ENCODE measurements at regions not wholly inside any gene's neighbourhood (a gene's known extent, or its start where the extent isn't known, plus 50 kb on each side); places are given as distances from the start of the nearest gene placed in this dataset.

- TF ChIP-seq, protein P1, sequence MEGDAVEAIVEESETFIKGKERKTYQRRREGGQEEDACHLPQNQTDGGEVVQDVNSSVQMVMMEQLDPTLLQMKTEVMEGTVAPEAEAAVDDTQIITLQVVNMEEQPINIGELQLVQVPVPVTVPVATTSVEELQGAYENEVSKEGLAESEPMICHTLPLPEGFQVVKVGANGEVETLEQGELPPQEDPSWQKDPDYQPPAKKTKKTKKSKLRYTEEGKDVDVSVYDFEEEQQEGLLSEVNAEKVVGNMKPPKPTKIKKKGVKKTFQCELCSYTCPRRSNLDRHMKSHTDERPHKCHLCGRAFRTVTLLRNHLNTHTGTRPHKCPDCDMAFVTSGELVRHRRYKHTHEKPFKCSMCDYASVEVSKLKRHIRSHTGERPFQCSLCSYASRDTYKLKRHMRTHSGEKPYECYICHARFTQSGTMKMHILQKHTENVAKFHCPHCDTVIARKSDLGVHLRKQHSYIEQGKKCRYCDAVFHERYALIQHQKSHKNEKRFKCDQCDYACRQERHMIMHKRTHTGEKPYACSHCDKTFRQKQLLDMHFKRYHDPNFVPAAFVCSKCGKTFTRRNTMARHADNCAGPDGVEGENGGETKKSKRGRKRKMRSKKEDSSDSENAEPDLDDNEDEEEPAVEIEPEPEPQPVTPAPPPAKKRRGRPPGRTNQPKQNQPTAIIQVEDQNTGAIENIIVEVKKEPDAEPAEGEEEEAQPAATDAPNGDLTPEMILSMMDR (IDR thresholded peaks at IDR 0.05; ENCODE audit: insufficient read depth in 1 of 2, low read depth in 1 of 2, low read length in 1 of 2, severe bottlenecking in 1 of 2, unreplicated experiment in 1 of 2) = no peak
- Mint-ChIP-seq H3K4me3 (ENCODE audit: unreplicated experiment) (no peak overlapping the region), H3K27me3 (ENCODE audit: insufficient read depth, unreplicated experiment) (no peaks in the 10 kb centered on the region), H3K4me1 (ENCODE audit: low read depth, unreplicated experiment) (no peaks in the 10 kb centered on the region), H3K9me3 (ENCODE audit: unreplicated experiment) (no peaks in the 10 kb centered on the region), H3K36me3 (ENCODE audit: insufficient read depth, unreplicated experiment) (no peaks in the 10 kb centered on the region), H3K27ac (ENCODE audit: unreplicated experiment) (no peak overlapping the region)
- H3K4me1 ChIP-seq = no peaks in the 10 kb centered on the region
- BruUV-seq (replicated peaks) = no TSS peak
- intact Hi-C loops (cut with micrococcal nuclease; ENCODE audit: unreplicated experiment) = no loop called here
- H3K36me3 ChIP-seq (ENCODE audit: control insufficient read depth, insufficient read depth, low read length) = no peaks in the 10 kb centered on the region
- ChIA-PET CTCF (no interaction called here), POLR2A (no interaction called here)
- no peak overlapping the region for H3K4me3 ChIP-seq (ENCODE audit: low read depth, low read length)
- DNase-seq = no peak
- no peaks in the 10 kb centered on the region for H3K9me3 ChIP-seq
- H3K27me3 ChIP-seq (replicated peaks; ENCODE audit: control insufficient read depth, insufficient read depth, low read length) = no peaks in the 10 kb centered on the region
These were observed 339.2 kb upstream of the DCBLD2 start for GRCh38 chr3:99240700-99241099.

DNA sequence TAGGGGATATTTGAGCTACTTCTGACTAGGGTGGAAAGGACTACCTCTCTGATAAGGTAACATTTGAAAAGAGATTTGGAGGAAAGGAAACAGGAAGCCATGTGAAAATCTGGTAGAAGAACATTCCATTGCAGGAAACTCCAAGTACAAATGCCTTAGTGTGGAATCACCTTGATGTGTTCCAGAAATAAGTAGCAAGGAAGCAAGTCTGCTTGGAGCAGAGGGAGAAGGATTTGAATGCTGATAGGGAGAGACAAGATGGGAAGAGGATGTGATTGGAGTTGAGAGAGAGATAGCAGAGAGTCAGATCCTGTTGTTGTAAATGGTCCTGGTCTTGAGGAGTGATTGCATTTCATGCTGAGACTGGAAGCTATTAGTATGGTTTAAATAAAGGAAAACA lies 335.1 kb upstream of the DCBLD2 start:
- no peaks in the 10 kb centered on the region for H3K9me3 ChIP-seq
- H3K27me3 Mint-ChIP-seq (ENCODE audit: insufficient read depth, unreplicated experiment) = no peaks in the 10 kb centered on the region
- no peaks in the 10 kb centered on the region for H3K36me3 ChIP-seq (ENCODE audit: control insufficient read depth, insufficient read depth, low read length)
- H3K27me3 ChIP-seq (replicated peaks; ENCODE audit: control insufficient read depth, insufficient read depth, low read length) = no peaks in the 10 kb centered on the region
- no peaks in the 10 kb centered on the region for H3K4me1 ChIP-seq
- no peak for DNase-seq
- no peaks in the 10 kb centered on the region for H3K36me3 Mint-ChIP-seq (ENCODE audit: insufficient read depth, unreplicated experiment)
- intact Hi-C loops (cut with micrococcal nuclease; ENCODE audit: unreplicated experiment) = no loop called here
- H3K27ac Mint-ChIP-seq (ENCODE audit: unreplicated experiment) = no peak overlapping the region
- ChIA-PET CTCF (no interaction called here), POLR2A (no interaction called here)
- H3K9me3 Mint-ChIP-seq (ENCODE audit: unreplicated experiment) = no peaks in the 10 kb centered on the region
- BruUV-seq (replicated peaks) = no TSS peak
- H3K4me3 ChIP-seq (ENCODE audit: low read depth, low read length) = no peak overlapping the region
- H3K4me1 Mint-ChIP-seq (ENCODE audit: low read depth, unreplicated experiment) = no peaks in the 10 kb centered on the region
- H3K4me3 Mint-ChIP-seq (ENCODE audit: unreplicated experiment) = no peak overlapping the region
- TF ChIP-seq, protein P1 (IDR thresholded peaks at IDR 0.05; ENCODE audit: insufficient read depth in 1 of 2, low read depth in 1 of 2, low read length in 1 of 2, severe bottlenecking in 1 of 2, unreplicated experiment in 1 of 2) = no peak

GRCh38 chr3:99232696-99233095 lies 331.2 kb upstream of the DCBLD2 start:
- no peaks in the 10 kb centered on the region for H3K4me1 ChIP-seq
- Mint-ChIP-seq H3K4me3 (ENCODE audit: unreplicated experiment) (no peak overlapping the region), H3K4me1 (ENCODE audit: low read depth, unreplicated experiment) (no peaks in the 10 kb centered on the region), H3K36me3 (ENCODE audit: insufficient read depth, unreplicated experiment) (no peaks in the 10 kb centered on the region), H3K27ac (ENCODE audit: unreplicated experiment) (no peak overlapping the region), H3K27me3 (ENCODE audit: insufficient read depth, unreplicated experiment) (no peaks in the 10 kb centered on the region), H3K9me3 (ENCODE audit: unreplicated experiment) (no peaks in the 10 kb centered on the region)
- no peaks in the 10 kb centered on the region for H3K36me3 ChIP-seq (ENCODE audit: control insufficient read depth, insufficient read depth, low read length)
- TF ChIP-seq, protein P1 (IDR thresholded peaks at IDR 0.05; ENCODE audit: insufficient read depth in 1 of 2, low read depth in 1 of 2, low read length in 1 of 2, severe bottlenecking in 1 of 2, unreplicated experiment in 1 of 2) = no peak
- no TSS peak for BruUV-seq (replicated peaks)
- H3K9me3 ChIP-seq = no peaks in the 10 kb centered on the region
- H3K27me3 ChIP-seq (replicated peaks; ENCODE audit: control insufficient read depth, insufficient read depth, low read length) = no peaks in the 10 kb centered on the region
- H3K4me3 ChIP-seq (ENCODE audit: low read depth, low read length) = no peak overlapping the region
- intact Hi-C loops (cut with micrococcal nuclease; ENCODE audit: unreplicated experiment) = no loop called here
- DNase-seq = no peak
- CTCF ChIA-PET = no interaction called here
- POLR2A ChIA-PET = no interaction called here

Data from Caco-2 (cell line).